Liver (tissue), 3 donors: ENCODE measurements at regions not wholly inside any gene's neighbourhood (a gene's known extent, or its start where the extent isn't known, plus 50 kb on each side); places are given as distances from the start of the nearest gene placed in this dataset.

Source experiments
- ATF3 ChIP-seq: IDR thresholded peaks from 2 replicates; pipeline ENCODE4 v1.6.1; 2016; ENCODE audit warnings: antibody characterized with exemption
- GABPA ChIP-seq, 2 donors: IDR thresholded peaks in 1 of 2; conservative IDR thresholded peaks in 1 of 2; 2 replicates each; pipeline ENCODE4 v1.6.1; 2016; ENCODE audit warnings: antibody characterized with exemption in 2 of 2, mild to moderate bottlenecking in 1 of 2, moderate library complexity in 1 of 2
- MAX ChIP-seq: IDR thresholded peaks from 2 replicates; pipeline ENCODE4 v1.6.1; 2016; ENCODE audit warnings: antibody characterized with exemption
- NR2F2 ChIP-seq: IDR thresholded peaks from 2 replicates; pipeline ENCODE4 v1.6.1; 2016; ENCODE audit warnings: antibody characterized with exemption
- RAD21 ChIP-seq, 2 donors: IDR thresholded peaks; 2 replicates each; pipeline ENCODE4 v1.6.1; 2016; ENCODE audit warnings: antibody characterized with exemption in 2 of 2, mild to moderate bottlenecking in 2 of 2
- SP1 ChIP-seq: IDR thresholded peaks from 2 replicates; pipeline ENCODE4 v1.6.1; 2018; ENCODE audit warnings: antibody characterized with exemption, mild to moderate bottlenecking
- TAF1 ChIP-seq: conservative IDR thresholded peaks from 2 replicates; pipeline ENCODE4 v1.6.1; 2016; ENCODE audit warnings: antibody characterized with exemption, mild to moderate bottlenecking
- YY1 ChIP-seq: IDR thresholded peaks from 2 replicates; pipeline ENCODE4 v1.6.1; 2016; ENCODE audit warnings: antibody characterized with exemption, mild to moderate bottlenecking
- ZBTB33 ChIP-seq: IDR thresholded peaks from 2 replicates; pipeline ENCODE4 v1.6.1; 2016; ENCODE audit warnings: antibody characterized with exemption
- TF ChIP-seq, protein P1 (sequence below): fragments of 150-350 bp; IDR thresholded peaks from 2 replicates; pipeline ENCODE4 v1.5.1; 2017; ENCODE audit warnings: improper control_type of control experiment, low read depth, low read length; ENCODE audit not compliant: missing input control
- TF ChIP-seq, protein P2 (sequence below): IDR thresholded peaks from 2 replicates; pipeline ENCODE4 v1.6.1; 2016; ENCODE audit warnings: antibody characterized with exemption, mild to moderate bottlenecking
- donor health status: healthy.
- donor health status: healthy.

DNA sequence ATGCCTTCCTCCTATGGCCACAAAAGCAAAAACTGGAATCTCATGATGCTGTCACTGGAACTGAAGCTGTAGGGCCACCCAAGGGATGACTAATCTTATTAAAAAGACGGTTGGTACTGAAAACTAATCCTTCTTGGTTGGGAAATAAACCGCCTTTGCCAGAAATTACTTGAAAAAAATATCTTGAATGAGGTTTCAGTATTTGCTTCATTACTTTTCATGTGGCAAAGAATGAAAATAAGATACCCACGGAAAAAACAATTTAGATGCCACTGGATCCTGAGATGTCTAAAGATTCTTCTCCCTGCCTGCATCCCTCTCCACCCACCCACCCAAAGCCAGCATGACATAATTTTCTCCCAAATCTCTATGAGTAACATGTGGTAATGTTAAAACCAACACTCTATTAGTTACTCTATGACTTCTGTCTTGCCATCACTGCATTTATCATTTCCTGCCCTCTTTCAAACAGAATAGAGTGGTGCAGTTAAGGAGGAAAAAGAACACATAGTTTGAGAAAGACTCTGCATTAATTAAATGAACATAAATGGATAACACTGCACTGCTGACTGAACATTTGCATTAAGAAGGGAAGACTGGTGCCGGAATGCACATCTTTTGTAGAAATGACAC, 111.8 kb upstream of the DPH6 start:
- TF ChIP-seq, protein P1, sequence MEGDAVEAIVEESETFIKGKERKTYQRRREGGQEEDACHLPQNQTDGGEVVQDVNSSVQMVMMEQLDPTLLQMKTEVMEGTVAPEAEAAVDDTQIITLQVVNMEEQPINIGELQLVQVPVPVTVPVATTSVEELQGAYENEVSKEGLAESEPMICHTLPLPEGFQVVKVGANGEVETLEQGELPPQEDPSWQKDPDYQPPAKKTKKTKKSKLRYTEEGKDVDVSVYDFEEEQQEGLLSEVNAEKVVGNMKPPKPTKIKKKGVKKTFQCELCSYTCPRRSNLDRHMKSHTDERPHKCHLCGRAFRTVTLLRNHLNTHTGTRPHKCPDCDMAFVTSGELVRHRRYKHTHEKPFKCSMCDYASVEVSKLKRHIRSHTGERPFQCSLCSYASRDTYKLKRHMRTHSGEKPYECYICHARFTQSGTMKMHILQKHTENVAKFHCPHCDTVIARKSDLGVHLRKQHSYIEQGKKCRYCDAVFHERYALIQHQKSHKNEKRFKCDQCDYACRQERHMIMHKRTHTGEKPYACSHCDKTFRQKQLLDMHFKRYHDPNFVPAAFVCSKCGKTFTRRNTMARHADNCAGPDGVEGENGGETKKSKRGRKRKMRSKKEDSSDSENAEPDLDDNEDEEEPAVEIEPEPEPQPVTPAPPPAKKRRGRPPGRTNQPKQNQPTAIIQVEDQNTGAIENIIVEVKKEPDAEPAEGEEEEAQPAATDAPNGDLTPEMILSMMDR, result no peak
- TF ChIP-seq TAF1 (no peak), ATF3 (no peak), NR2F2 (no peak), ZBTB33 (no peak), MAX (no peak), RAD21 (IDR thresholded peaks at IDR 0.05) (no peak), YY1 (no peak), SP1 (no peak), GABPA (IDR thresholded peaks at IDR 0.05 in 1 of 2, conservative IDR thresholded peaks at IDR 0.05 in 1 of 2) (no peak)
- TF ChIP-seq, protein P2, sequence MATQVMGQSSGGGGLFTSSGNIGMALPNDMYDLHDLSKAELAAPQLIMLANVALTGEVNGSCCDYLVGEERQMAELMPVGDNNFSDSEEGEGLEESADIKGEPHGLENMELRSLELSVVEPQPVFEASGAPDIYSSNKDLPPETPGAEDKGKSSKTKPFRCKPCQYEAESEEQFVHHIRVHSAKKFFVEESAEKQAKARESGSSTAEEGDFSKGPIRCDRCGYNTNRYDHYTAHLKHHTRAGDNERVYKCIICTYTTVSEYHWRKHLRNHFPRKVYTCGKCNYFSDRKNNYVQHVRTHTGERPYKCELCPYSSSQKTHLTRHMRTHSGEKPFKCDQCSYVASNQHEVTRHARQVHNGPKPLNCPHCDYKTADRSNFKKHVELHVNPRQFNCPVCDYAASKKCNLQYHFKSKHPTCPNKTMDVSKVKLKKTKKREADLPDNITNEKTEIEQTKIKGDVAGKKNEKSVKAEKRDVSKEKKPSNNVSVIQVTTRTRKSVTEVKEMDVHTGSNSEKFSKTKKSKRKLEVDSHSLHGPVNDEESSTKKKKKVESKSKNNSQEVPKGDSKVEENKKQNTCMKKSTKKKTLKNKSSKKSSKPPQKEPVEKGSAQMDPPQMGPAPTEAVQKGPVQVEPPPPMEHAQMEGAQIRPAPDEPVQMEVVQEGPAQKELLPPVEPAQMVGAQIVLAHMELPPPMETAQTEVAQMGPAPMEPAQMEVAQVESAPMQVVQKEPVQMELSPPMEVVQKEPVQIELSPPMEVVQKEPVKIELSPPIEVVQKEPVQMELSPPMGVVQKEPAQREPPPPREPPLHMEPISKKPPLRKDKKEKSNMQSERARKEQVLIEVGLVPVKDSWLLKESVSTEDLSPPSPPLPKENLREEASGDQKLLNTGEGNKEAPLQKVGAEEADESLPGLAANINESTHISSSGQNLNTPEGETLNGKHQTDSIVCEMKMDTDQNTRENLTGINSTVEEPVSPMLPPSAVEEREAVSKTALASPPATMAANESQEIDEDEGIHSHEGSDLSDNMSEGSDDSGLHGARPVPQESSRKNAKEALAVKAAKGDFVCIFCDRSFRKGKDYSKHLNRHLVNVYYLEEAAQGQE, result no peak
